ENCODE measurements at regions not wholly inside any gene's neighbourhood (a gene's known extent, or its start where the extent isn't known, plus 50 kb on each side); places are given as distances from the start of the nearest gene placed in this dataset.

GRCh38 chr9:104258296-104259011 lies 164.3 kb downstream of the SMC2 start:
- Histone ChIP-seq H4K20me1 (ENCODE audit: insufficient read depth, low read length) (no peaks in the 10 kb centered on the region), H3K36me3 (ENCODE audit: insufficient read depth, low read length) (no peaks in the 10 kb centered on the region), H3K9ac (ENCODE audit: low read length) (no peak overlapping the region), H3K4me2 (ENCODE audit: low read length) (no peak overlapping the region), H3K27me3 (ENCODE audit: insufficient read depth, low read length) (no peaks in the 10 kb centered on the region), H3K9me3 (ENCODE audit: insufficient read depth, low read depth, low read length) (no peaks in the 10 kb centered on the region), H3K4me1 (ENCODE audit: insufficient read depth, low read length) (no peaks in the 10 kb centered on the region), H2AFZ (ENCODE audit: low read depth, low read length) (no peak overlapping the region), H3K27ac (ENCODE audit: low read depth, low read length) (no peak overlapping the region), H3K4me3 (ENCODE audit: insufficient read depth, low read depth, low read length) (no peak overlapping the region), H3K79me2 (ENCODE audit: insufficient read depth, low read length) (no peaks in the 10 kb centered on the region)
- H3K4me3 Mint-ChIP-seq (ENCODE audit: unreplicated experiment), result no peak overlapping the region
- no peak for FAIRE-seq
- H3K36me3 Mint-ChIP-seq (ENCODE audit: low read depth, unreplicated experiment), result no peaks in the 10 kb centered on the region
- H3K9me3 Mint-ChIP-seq (ENCODE audit: unreplicated experiment), result peaks cover 19% of the 10 kb centered on the region
- TF ChIP-seq CTCF (IDR thresholded peaks at IDR 0.05; ENCODE audit: insufficient read depth, low read depth, low read length) (no peak), EZH2 (IDR thresholded peaks at IDR 0.05; ENCODE audit: insufficient read depth, low read length) (no peak)
- no peaks in the 10 kb centered on the region for H3K4me1 Mint-ChIP-seq (ENCODE audit: low read depth, unreplicated experiment)
- no peak overlapping the region for H3K27ac Mint-ChIP-seq (ENCODE audit: unreplicated experiment)
- H3K27me3 Mint-ChIP-seq (ENCODE audit: low read depth, unreplicated experiment), result peaks cover 9% of the 10 kb centered on the region
- no peak for DNase-seq (ENCODE audit: low read depth)

GRCh38 chr9:104260004-104260403 lies 165.9 kb downstream of the SMC2 start:
- no peaks in the 10 kb centered on the region for H3K36me3 Mint-ChIP-seq (ENCODE audit: low read depth, unreplicated experiment)
- H3K27me3 Mint-ChIP-seq (ENCODE audit: low read depth, unreplicated experiment), result peaks cover 9% of the 10 kb centered on the region
- no peak overlapping the region for H3K4me3 Mint-ChIP-seq (ENCODE audit: unreplicated experiment)
- no peak for FAIRE-seq
- Histone ChIP-seq H3K4me3 (ENCODE audit: insufficient read depth, low read depth, low read length) (no peak overlapping the region), H3K79me2 (ENCODE audit: insufficient read depth, low read length) (no peaks in the 10 kb centered on the region), H3K27ac (ENCODE audit: low read depth, low read length) (no peak overlapping the region), H3K27me3 (ENCODE audit: insufficient read depth, low read length) (no peaks in the 10 kb centered on the region), H3K4me2 (ENCODE audit: low read length) (no peak overlapping the region), H2AFZ (ENCODE audit: low read depth, low read length) (no peak overlapping the region), H3K9me3 (ENCODE audit: insufficient read depth, low read depth, low read length) (no peaks in the 10 kb centered on the region), H3K36me3 (ENCODE audit: insufficient read depth, low read length) (no peaks in the 10 kb centered on the region), H3K9ac (ENCODE audit: low read length) (no peak overlapping the region), H3K4me1 (ENCODE audit: insufficient read depth, low read length) (no peaks in the 10 kb centered on the region), H4K20me1 (ENCODE audit: insufficient read depth, low read length) (no peaks in the 10 kb centered on the region)
- H3K9me3 Mint-ChIP-seq (ENCODE audit: unreplicated experiment), result peaks cover 15% of the 10 kb centered on the region
- no peaks in the 10 kb centered on the region for H3K4me1 Mint-ChIP-seq (ENCODE audit: low read depth, unreplicated experiment)
- DNase-seq (ENCODE audit: low read depth), result no peak
- no peak for TF ChIP-seq EZH2 (IDR thresholded peaks at IDR 0.05; ENCODE audit: insufficient read depth, low read length)
- TF ChIP-seq CTCF (IDR thresholded peaks at IDR 0.05; ENCODE audit: insufficient read depth, low read depth, low read length), result no peak
- no peak overlapping the region for H3K27ac Mint-ChIP-seq (ENCODE audit: unreplicated experiment)

GRCh38 chr9:104263942-104264341 lies 169.8 kb downstream of the SMC2 start:
- Histone ChIP-seq H3K4me3 (ENCODE audit: insufficient read depth, low read depth, low read length) (no peak overlapping the region), H2AFZ (ENCODE audit: low read depth, low read length) (no peak overlapping the region), H3K4me2 (ENCODE audit: low read length) (no peak overlapping the region), H3K27ac (ENCODE audit: low read depth, low read length) (no peak overlapping the region), H3K9ac (ENCODE audit: low read length) (no peak overlapping the region), H3K79me2 (ENCODE audit: insufficient read depth, low read length) (no peaks in the 10 kb centered on the region), H3K36me3 (ENCODE audit: insufficient read depth, low read length) (no peaks in the 10 kb centered on the region), H4K20me1 (ENCODE audit: insufficient read depth, low read length) (no peaks in the 10 kb centered on the region), H3K9me3 (ENCODE audit: insufficient read depth, low read depth, low read length) (no peaks in the 10 kb centered on the region), H3K4me1 (ENCODE audit: insufficient read depth, low read length) (no peaks in the 10 kb centered on the region), H3K27me3 (ENCODE audit: insufficient read depth, low read length) (no peaks in the 10 kb centered on the region)
- H3K27me3 Mint-ChIP-seq (ENCODE audit: low read depth, unreplicated experiment), result peaks cover 1% of the 10 kb centered on the region
- FAIRE-seq, result no peak
- H3K4me1 Mint-ChIP-seq (ENCODE audit: low read depth, unreplicated experiment), result no peaks in the 10 kb centered on the region
- no peak for DNase-seq (ENCODE audit: low read depth)
- no peak overlapping the region for H3K27ac Mint-ChIP-seq (ENCODE audit: unreplicated experiment)
- no peak for TF ChIP-seq CTCF (IDR thresholded peaks at IDR 0.05; ENCODE audit: insufficient read depth, low read depth, low read length)
- TF ChIP-seq EZH2 (IDR thresholded peaks at IDR 0.05; ENCODE audit: insufficient read depth, low read length), result no peak
- no peaks in the 10 kb centered on the region for H3K9me3 Mint-ChIP-seq (ENCODE audit: unreplicated experiment)
- no peaks in the 10 kb centered on the region for H3K36me3 Mint-ChIP-seq (ENCODE audit: low read depth, unreplicated experiment)
- no peak overlapping the region for H3K4me3 Mint-ChIP-seq (ENCODE audit: unreplicated experiment)
